GM19240 (cell line): ENCODE measurements at regions not wholly inside any gene's neighbourhood (a gene's known extent, or its start where the extent isn't known, plus 50 kb on each side); places are given as distances from the start of the nearest gene placed in this dataset.
A peak's percentile ranks its signal among the peaks of the same experiment; 100 is the strongest.

Experiments
- DNase-seq: peaks from one replicate; pipeline ENCODE4 v3.0.0; 2011; ENCODE audit warnings: low spot score; ENCODE audit not compliant: insufficient read length

DNA sequence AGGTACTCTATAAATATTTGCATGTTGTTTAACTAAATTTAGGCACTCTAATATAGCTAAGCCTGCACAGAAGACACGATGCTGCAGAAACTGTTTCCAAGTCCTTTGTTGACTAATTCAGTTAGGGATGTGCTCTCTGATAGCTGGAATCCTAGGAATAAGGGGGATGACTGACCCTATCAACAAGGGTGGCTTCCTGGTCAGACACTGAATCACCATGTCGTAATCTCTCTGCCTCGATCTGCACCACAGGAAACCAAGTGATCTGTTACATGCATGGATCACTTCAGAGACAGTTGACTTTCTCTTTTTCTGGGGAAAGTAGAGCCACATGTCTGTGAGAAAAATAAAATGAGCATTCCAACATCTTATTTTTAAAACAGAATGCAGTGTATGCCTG is 169.1 kb downstream of the GUCY2F start:
- no peak for DNase-seq

DNA sequence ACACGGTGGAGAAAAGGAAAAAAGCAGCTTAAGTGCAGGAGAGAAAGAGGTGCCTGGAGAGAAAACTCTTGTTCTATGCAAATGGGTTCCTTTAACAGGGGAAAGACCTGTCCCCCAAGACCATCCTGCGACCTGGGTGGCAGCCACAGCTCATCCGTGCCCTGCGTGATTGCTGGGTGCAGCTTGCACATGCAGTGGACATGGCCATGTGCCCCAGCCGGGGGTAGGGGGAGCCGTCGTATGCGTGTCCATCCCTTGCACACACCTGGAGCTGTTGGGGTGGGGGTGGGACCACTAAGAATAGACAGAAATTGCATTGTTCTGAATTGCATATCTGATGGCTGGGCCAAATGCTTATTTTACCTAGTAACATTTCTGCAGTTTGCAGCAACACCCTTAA is 171.9 kb downstream of the GUCY2F start:
- DNase-seq, result no peak

DNA sequence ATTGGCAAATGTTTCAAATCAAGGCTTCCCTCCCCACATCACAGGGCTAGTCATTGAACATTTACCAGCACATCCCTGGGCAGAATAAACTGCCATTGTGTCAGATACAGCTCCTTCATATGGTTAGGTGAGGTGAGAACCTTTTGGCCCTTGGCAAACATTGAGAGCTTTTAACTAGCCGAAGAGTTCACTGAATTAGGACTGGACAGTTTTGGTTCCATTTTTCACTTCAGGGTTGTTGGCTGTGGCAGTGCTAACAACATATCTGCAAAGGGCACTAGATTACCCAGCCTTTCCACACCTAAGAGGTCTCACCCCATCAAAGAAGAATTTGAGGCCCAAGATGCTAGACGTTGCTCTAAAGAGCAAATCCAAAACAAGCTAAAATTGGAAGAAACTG is 180.7 kb downstream of the GUCY2F start:
- DNase-seq, result no peak

GRCh38 chrX:109300415-109300814 is 181.5 kb downstream of the GUCY2F start:
- no peak for DNase-seq

DNA sequence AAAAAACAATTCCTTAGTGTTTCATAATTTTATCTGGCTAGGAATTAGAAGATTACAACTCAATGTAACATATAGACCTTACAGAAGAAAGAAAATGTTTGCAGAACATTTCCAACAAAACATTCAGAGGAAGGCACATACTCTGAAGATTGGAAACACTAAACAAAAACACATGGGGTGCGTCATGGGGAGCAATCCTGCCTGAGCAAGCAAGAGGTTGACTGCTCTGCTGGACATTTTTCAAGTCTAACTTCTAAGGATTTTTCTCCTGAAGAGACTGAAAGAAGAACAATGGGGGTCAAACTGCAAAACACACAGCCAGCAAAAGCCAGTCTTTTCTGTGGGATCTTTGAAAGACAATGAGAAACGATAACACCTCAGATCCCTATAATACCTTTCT is 182.8 kb downstream of the GUCY2F start:
- no peak for DNase-seq

DNA sequence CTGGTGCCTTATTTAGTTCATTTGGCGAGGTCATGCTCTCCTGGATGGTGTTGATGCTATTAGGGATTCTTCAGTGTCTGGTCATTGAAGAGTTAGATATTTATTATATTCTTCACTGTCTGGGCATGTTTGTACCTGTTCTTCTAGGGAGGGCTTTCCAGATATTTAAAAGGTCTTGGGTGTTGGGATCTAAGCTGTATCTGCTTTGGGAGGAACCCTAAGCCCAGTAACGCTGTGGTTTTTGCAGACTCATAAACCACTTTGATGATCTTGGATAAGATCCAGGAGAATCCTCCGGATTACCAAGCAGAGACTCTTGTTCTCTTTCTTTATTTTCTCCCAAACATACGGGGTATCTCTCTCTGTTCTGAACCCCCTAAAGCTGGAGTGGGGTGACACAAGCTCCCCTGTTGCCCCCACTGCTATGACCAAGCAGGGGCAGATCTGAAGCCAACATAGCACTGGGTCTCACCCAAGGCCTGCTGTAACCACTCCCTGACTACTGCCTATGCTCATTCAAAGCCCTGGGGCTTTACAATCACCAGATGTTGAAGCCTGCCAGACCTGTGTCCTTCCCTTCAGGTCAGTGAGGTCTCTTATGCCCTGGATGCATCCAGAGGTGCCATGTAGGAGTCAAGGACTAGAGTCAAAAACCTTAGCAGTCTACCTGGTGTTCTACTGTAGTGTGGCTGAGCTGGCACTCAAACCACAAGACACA is 187.6 kb downstream of the GUCY2F start:
- DNase-seq, result no peak

GRCh38 chrX:109283870-109284269 is 198.0 kb downstream of the GUCY2F start:
- DNase-seq, result no peak

DNA sequence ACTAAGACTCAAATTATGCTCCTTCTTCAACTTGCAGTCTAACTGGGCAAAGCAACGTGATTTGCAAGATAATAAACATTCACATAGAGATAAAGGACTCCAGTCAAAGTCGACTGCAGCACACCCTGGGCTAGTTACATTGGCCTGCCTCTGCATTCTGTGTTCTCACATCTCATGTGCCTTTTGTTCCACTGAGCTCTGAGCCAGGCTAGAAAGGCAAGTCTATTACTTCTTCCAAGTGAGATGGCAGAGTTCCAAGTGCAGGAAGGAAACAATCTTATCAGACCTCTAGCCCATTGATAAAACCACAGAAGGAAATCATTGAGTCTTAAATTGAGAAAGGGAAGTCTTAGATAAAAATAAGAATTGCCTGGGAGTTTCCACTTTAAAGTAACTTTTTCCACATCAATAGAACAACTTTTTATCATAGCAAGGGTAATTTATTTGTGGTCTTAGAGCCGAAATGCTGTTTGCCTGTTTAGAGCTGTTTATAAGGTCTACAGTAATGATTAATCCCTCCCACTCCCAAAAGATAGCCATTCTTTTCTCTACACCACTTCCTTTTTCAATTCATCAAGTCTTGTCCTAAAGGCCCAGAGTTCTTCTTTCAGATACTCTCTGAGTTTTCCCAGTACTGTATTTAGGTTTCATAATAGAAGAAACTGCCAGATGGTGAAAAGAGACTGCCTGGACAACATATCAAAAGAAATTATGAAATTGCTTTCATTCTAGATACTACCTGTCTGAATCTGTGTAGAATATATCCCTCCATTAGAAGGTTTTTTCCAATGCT is 200.2 kb downstream of the GUCY2F start:
- DNase-seq, result no peak

DNA sequence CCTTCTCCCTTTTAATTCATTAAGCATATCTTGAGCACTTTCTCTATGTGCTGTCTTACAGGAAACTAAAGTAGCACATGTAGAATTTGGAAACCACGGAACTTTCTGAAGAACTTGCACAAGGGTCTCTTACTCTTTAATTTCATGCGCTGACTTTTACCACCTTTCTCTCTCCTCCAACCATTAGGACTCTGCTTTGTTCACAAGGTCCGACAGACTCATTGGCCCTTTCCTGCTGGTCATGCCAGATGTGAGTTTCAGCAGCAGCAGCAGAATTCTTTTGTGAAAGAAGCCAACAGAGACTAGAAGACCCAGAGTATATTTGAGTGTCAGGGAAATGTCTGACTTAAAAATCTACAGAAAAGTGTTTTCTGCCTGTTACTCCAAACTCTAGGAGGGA is 207.1 kb downstream of the GUCY2F start:
- DNase-seq, result no peak

DNA sequence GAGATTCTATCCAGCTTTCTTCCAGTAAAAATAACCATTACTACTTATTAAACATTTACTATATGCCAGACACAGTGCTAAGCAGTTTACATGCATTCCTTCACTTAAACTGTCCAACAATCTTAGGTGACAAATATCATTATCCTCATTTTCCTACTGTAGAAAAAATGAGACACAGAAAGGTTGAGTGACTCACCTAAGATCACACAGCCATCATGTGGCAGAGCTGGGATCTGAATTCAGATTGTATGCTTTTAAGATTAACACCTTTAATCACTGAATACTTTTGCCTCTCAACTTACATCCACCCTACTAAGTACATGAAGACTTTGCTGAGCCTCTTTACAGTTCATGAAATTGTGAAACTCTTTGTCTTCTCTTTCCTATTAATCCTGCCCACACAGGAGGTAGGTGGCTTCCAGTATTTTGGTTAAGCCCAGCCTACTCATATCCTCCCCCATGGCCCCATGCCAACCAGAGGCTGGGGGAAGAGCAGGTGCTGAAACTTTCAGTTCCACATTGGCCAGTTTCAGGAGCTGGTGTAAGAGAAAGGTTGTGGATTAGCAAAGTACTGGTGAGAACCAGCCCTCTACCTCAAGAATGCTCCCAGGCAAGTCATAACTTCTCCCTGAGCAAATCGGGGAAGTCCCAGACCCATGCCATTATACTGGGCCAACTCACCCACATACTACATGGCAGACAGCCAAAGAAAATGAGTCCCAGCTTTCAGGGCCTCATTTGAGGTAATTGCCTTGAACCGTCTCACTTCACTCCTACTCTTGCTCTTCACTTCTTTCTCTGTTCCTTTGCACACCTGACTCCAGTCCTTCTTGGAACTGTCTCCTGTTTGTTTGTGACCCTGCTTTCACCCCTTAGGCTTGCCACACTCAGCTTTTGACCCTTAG is 211.1 kb downstream of the GUCY2F start:
- peak; percentile 21 for DNase-seq

DNA sequence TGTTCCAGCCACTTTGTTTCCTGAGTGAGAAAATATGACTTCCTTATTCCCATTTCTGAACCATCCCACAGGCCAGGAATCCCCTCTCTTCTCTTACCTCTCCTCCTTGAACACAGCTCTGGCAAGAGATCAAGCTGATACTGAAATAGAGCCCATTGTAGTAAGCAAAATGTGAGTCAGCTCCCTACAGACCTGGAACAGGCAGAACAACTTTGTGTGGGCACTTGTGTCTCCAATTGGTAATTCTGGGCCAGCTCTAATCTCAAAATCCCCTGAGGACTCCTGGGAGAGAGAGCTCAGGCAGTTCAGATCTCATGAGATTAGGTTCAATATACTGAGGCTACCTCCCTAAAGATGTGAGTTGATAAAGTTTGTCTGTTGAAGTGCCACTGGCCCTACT is 213.5 kb downstream of the GUCY2F start:
- DNase-seq, result no peak

DNA sequence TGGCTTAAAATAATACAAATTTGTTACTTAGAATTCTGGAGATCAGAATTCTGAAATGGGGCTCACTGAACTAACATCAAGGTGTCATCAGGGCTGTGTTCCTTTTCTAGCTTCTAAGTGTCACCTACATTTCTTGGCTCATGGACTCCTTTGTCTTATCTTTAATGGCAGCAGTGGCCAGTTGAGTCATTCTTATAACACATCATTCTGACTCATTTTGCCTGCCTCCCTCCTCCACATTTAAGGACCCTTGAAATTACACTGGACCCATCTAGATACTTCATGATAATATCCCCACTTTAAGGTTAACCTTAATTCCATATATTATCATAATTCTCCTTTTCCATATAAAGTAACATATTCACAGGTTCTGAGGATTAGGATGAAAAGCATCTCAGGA is 215.9 kb downstream of the GUCY2F start:
- no peak for DNase-seq

DNA sequence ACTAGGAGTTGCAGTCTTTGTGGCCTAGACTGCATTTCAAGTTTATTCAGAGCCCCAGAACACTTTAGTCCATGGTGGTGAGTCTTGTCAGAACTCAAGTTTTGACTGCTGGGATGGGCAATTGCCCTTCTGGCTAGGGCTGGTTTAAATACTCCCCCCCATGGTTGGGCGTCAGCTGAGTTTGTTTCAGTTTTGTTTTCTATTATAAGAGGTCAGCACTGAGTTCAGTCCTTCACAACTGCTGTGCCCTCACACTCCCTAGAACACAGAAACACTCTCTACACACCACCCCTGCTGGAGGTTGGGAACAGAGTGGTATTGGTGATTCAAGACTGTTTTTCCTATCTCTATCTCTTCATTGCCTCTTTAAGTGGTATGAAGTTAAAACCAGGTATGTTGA is 217.0 kb downstream of the GUCY2F start:
- DNase-seq, result no peak

DNA sequence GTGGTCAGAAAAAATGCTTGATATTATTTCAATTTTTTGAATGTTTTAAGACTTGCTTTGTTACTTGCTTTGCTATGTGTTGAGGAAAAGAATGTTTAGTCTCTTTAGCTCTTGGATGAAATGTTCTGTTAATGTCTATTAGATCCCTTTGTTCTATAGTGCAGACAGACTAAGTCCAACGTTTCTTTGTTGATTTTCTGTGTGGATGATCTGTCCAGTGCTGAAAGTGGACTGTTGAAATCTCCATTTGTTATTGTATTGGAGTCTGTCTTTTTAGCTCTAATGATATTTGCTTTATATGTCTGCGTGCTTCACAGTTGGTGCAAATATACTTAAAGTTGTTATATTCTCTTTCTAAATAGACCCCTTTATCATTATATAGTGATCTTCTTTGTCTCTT is 220.6 kb downstream of the GUCY2F start:
- no peak for DNase-seq

DNA sequence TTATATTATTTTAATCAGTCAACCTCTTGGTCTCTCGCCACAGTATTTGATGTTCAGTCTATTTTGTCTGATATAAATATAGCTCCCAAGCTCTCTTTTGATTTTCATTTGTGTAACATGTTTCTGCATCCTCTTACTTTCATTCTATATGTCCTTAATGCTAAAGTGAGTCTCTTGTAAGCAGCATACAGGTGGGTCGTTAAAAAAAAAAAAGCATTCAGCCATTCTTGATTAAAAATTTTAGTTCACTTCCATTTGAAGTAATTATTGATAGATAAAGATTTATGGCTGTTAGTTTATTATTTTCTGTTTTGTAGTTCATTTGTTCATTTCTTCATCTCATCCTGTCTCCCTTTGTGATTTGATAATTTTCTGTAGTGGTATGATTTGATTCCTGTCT is 229.1 kb downstream of the GUCY2F start:
- DNase-seq, result no peak

GRCh38 chrX:109218761-109219160 is 263.1 kb downstream of the GUCY2F start:
- DNase-seq, result no peak

GRCh38 chrX:109199726-109200125 is 282.2 kb downstream of the GUCY2F start:
- DNase-seq, result no peak

DNA sequence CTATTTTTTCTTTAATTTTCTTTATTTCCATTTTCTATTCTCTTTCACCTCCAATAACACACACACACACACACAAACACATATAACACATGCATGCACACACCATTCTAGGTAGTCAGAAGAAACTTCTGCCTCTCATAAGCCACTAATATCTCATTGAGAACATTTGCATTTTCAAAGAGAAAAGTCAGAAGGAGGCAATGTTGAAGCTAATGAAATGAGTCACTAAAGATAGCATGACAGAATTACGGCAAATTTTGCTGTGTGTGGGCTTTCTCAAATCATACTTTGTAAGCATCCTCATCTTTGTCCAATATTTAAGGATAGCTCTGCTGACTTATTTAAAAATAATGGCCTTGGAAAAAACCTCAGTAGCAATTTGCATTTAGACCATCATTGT is 291.3 kb downstream of the GUCY2F start:
- DNase-seq, result no peak

DNA sequence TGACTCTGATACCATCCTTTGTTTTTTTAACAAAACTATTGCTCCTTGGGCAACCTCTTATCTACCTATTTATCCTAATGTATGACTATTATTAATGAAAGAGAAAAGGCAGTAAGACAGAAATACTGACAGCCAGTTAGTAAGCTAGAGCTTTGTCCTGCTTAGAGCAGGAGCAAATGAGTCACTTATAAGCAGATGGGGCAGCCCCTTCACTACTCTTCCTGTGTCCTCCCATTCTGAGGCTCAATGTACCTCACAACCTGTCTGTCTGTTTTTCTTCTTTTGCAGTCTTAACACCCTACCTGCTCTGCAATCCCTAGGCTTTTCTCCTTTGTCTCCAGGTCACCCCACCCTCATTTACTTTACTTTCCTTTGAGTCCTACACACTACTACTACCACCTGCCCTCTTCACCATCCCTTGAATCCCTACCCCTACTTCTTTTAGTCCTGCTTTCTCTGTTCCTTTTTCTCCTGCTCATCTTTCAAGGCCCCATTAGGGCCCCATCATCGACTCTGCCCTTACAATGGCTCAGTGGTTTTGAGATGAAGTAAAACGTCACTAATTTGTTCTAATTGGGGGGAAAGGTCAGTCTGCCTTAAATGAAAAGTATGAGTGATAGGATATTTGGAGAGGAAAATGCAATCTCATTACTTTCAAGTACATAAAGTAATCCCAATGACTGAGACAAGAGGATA is 294.3 kb downstream of the GUCY2F start:
- no peak for DNase-seq

GRCh38 chrX:109186939-109187338 is 294.9 kb downstream of the GUCY2F start:
- DNase-seq, result no peak

DNA sequence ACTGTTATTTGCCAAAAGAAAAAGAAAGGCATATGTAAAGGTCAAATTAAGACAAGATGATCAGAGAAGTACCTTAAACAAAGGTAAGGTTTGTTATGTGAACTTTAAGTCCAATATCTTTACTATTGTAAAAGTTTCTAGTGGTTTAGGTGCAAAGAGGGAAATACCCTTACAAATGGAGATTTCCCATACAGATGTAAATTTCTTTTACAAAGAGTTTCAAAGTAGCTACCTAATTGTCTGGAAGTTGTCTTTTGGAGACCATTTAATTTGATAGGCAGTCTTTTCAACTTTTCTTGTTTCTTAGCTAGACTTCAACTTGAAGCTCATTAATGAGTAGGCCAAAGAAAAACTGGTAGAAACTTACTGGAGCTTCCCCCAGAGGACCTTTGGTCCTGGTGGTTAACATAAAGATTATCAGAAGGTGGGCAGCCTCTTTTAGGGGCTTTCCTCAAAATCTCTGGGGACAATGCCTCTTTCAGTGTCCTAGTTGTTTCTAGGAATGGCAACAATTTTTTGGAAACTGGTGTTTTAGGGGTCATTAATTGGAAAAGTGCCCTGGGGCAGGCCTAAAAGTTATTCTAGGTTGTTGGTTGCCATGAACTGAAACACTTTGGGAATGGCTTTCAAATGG is 297.3 kb downstream of the GUCY2F start:
- DNase-seq, result no peak
